ENCODE measurements at regions not wholly inside any gene's neighbourhood (a gene's known extent, or its start where the extent isn't known, plus 50 kb on each side); places are given as distances from the start of the nearest gene placed in this dataset.

GRCh38 chr1:118820864-118821263 is 167.3 kb downstream of the TBX15 start:
- BruUV-seq (replicated peaks): no TSS peak
- Histone ChIP-seq H4K20me1 (ENCODE audit: insufficient read depth, low read length) (no peaks in the 10 kb centered on the region), H3K4me1 (ENCODE audit: insufficient read depth, low read length, poor library complexity, severe bottlenecking) (no peaks in the 10 kb centered on the region), H3K9me2 (ENCODE audit: insufficient read depth, low read length) (no peaks in the 10 kb centered on the region), H3K4me3 (ENCODE audit: low read depth, low read length, poor library complexity, severe bottlenecking) (no peak overlapping the region), H3K79me2 (ENCODE audit: insufficient read depth, low read depth, low read length) (no peaks in the 10 kb centered on the region), H3K27ac (ENCODE audit: low read depth, low read length, poor library complexity, severe bottlenecking) (no peak overlapping the region), H3K9me3 (ENCODE audit: low read length) (no peaks in the 10 kb centered on the region), H3K36me3 (ENCODE audit: insufficient read depth, low read length) (no peaks in the 10 kb centered on the region), H3K4me2 (ENCODE audit: low read length) (no peak overlapping the region), H2AFZ (ENCODE audit: low read length) (no peak overlapping the region)
- POLR2A ChIA-PET: no interaction called here
- DNase-seq (ENCODE audit: low spot score): no peak
- CTCF ChIA-PET (ENCODE audit: unreplicated experiment): no interaction called here
- TF ChIP-seq, protein P1, sequence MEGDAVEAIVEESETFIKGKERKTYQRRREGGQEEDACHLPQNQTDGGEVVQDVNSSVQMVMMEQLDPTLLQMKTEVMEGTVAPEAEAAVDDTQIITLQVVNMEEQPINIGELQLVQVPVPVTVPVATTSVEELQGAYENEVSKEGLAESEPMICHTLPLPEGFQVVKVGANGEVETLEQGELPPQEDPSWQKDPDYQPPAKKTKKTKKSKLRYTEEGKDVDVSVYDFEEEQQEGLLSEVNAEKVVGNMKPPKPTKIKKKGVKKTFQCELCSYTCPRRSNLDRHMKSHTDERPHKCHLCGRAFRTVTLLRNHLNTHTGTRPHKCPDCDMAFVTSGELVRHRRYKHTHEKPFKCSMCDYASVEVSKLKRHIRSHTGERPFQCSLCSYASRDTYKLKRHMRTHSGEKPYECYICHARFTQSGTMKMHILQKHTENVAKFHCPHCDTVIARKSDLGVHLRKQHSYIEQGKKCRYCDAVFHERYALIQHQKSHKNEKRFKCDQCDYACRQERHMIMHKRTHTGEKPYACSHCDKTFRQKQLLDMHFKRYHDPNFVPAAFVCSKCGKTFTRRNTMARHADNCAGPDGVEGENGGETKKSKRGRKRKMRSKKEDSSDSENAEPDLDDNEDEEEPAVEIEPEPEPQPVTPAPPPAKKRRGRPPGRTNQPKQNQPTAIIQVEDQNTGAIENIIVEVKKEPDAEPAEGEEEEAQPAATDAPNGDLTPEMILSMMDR (conservative IDR thresholded peaks at IDR 0.05; ENCODE audit: low read length): no peak
- TF ChIP-seq EZH2phosphoT487 (IDR thresholded peaks at IDR 0.05; ENCODE audit: borderline replicate concordance, low read depth, low read length): no peak
- intact Hi-C loops (cut with micrococcal nuclease; ENCODE audit: unreplicated experiment): no loop called here

- Histone ChIP-seq H3K4me3 (ENCODE audit: low read depth, low read length, poor library complexity, severe bottlenecking) (no peak overlapping the region), H3K4me2 (ENCODE audit: low read length) (no peak overlapping the region), H3K79me2 (ENCODE audit: insufficient read depth, low read depth, low read length) (no peaks in the 10 kb centered on the region), H3K9me3 (ENCODE audit: low read length) (no peaks in the 10 kb centered on the region), H3K36me3 (ENCODE audit: insufficient read depth, low read length) (no peaks in the 10 kb centered on the region), H3K27ac (ENCODE audit: low read depth, low read length, poor library complexity, severe bottlenecking) (no peak overlapping the region), H2AFZ (ENCODE audit: low read length) (no peak overlapping the region), H3K9me2 (ENCODE audit: insufficient read depth, low read length) (no peaks in the 10 kb centered on the region), H3K4me1 (ENCODE audit: insufficient read depth, low read length, poor library complexity, severe bottlenecking) (no peaks in the 10 kb centered on the region), H4K20me1 (ENCODE audit: insufficient read depth, low read length) (no peaks in the 10 kb centered on the region)
- intact Hi-C loops (cut with micrococcal nuclease; ENCODE audit: unreplicated experiment): no loop called here
- POLR2A ChIA-PET: interaction anchor here (0.7 kb wide), 1 partner anchor 16 kb away, joined by 3 read pairs; no protein-coding TSS in a partner anchor
- CTCF ChIA-PET (ENCODE audit: unreplicated experiment): no interaction called here
- no TSS peak for BruUV-seq (replicated peaks)
- DNase-seq (ENCODE audit: low spot score): no peak
- TF ChIP-seq EZH2phosphoT487 (IDR thresholded peaks at IDR 0.05; ENCODE audit: borderline replicate concordance, low read depth, low read length): no peak
- TF ChIP-seq, protein P1 (conservative IDR thresholded peaks at IDR 0.05; ENCODE audit: low read length): no peak
These were observed 172.2 kb downstream of the TBX15 start for GRCh38 chr1:118815909-118816308.

- BruUV-seq (replicated peaks): no TSS peak
- TF ChIP-seq, protein P1 (conservative IDR thresholded peaks at IDR 0.05; ENCODE audit: low read length): no peak
- TF ChIP-seq EZH2phosphoT487 (IDR thresholded peaks at IDR 0.05; ENCODE audit: borderline replicate concordance, low read depth, low read length): no peak
- intact Hi-C loops (cut with micrococcal nuclease; ENCODE audit: unreplicated experiment): no loop called here
- POLR2A ChIA-PET: no interaction called here
- Histone ChIP-seq H3K36me3 (ENCODE audit: insufficient read depth, low read length) (no peaks in the 10 kb centered on the region), H3K27ac (ENCODE audit: low read depth, low read length, poor library complexity, severe bottlenecking) (no peak overlapping the region), H4K20me1 (ENCODE audit: insufficient read depth, low read length) (no peaks in the 10 kb centered on the region), H3K9me3 (ENCODE audit: low read length) (no peaks in the 10 kb centered on the region), H3K4me2 (ENCODE audit: low read length) (no peak overlapping the region), H3K4me3 (ENCODE audit: low read depth, low read length, poor library complexity, severe bottlenecking) (no peak overlapping the region), H3K4me1 (ENCODE audit: insufficient read depth, low read length, poor library complexity, severe bottlenecking) (no peaks in the 10 kb centered on the region), H3K9me2 (ENCODE audit: insufficient read depth, low read length) (no peaks in the 10 kb centered on the region), H2AFZ (ENCODE audit: low read length) (no peak overlapping the region), H3K79me2 (ENCODE audit: insufficient read depth, low read depth, low read length) (no peaks in the 10 kb centered on the region)
- no peak for DNase-seq (ENCODE audit: low spot score)
- CTCF ChIA-PET (ENCODE audit: unreplicated experiment): no interaction called here
These were observed 175.6 kb downstream of the TBX15 start for GRCh38 chr1:118812555-118812954.

Measured in OCI-LY7 (cell line).